ENCODE measurements at regions not wholly inside any gene's neighbourhood (a gene's known extent, or its start where the extent isn't known, plus 50 kb on each side); places are given as distances from the start of the nearest gene placed in this dataset.

- TF ChIP-seq CTCF (IDR thresholded peaks at IDR 0.05) (no peak), POLR2A (IDR thresholded peaks at IDR 0.05) (no peak)
Measured at GRCh38 chr11:24155792-24156191, 341.1 kb upstream of the LUZP2 start.
